Gastroesophageal sphincter (tissue), 4 donors: ENCODE measurements at regions not wholly inside any gene's neighbourhood (a gene's known extent, or its start where the extent isn't known, plus 50 kb on each side); places are given as distances from the start of the nearest gene placed in this dataset.

Experiments used
- ATAC-seq: fragments of 150-250 bp; one replicate; pipeline ENCODE4 v1.9.1; 2016; ENCODE audit warnings: mild to moderate bottlenecking, moderate library complexity
- H3K27ac ChIP-seq, 4 donors: fragments of 200-600 bp; sonication (generic) in 3 of 4; 1 replicate in 3 of 4; 2 replicates in 1 of 4; pipeline ENCODE4 v1.5.1; 2016 to 2019
- H3K27me3 ChIP-seq: fragments of 200-600 bp; sonication (generic); one replicate; pipeline ENCODE4 v1.5.1; 2019
- H3K36me3 ChIP-seq, 2 donors: fragments of 200-600 bp; sonication (generic); one replicate each; pipeline ENCODE4 v1.5.1; 2019; ENCODE audit warnings: control low read depth in 1 of 2
- H3K4me1 ChIP-seq, 3 donors: fragments of 200-600 bp; sonication (generic); 1 replicate in 2 of 3; 2 replicates in 1 of 3; pipeline ENCODE4 v1.5.1; 2016 to 2019; ENCODE audit warnings: control low read depth in 2 of 3
- H3K4me3 ChIP-seq, 2 donors: fragments of 200-600 bp; sonication (generic); one replicate each; pipeline ENCODE4 v1.5.1; 2019; ENCODE audit warnings: mild to moderate bottlenecking in 1 of 2, moderate library complexity in 1 of 2
- H3K9me3 ChIP-seq, 3 donors: fragments of 200-600 bp; sonication (generic); one replicate each; pipeline ENCODE4 v1.5.1; 2017 to 2019; ENCODE audit warnings: control low read depth in 2 of 3
- EP300 ChIP-seq: sonication (generic); formaldehyde crosslinking; IDR thresholded peaks from one replicate; pipeline ENCODE4 v1.6.1; 2017; ENCODE audit warnings: antibody characterized with exemption, mild to moderate bottlenecking
- POLR2A ChIP-seq, 2 donors: fragments of 450-650 bp; IDR thresholded peaks; one replicate each; pipeline ENCODE4 v1.6.1; 2017; ENCODE audit warnings: antibody characterized with exemption in 2 of 2, mild to moderate bottlenecking in 2 of 2, moderate library complexity in 1 of 2
- POLR2AphosphoS5 ChIP-seq: sonication (generic); formaldehyde crosslinking; IDR thresholded peaks from one replicate; pipeline ENCODE4 v1.6.1; 2017; ENCODE audit warnings: antibody characterized with exemption
- WGBS, 2 donors: methylation state at CpG; one replicate each; pipeline ENCODE4 v1.1.5; 2018; ENCODE audit warnings: low coverage in 1 of 2; 5-methylcytosine and 5-hydroxymethylcytosine counted together
- TF ChIP-seq, protein P1 (sequence below), 4 experiments: fragments of 200-600 bp in 2 of 4; fragments of 450-650 bp in 2 of 4; sonication (generic) in 1 of 4; IDR thresholded peaks; one replicate each; pipeline ENCODE4 v1.5.1; 2017 to 2019; ENCODE audit warnings: antibody characterized with exemption in 4 of 4, mild to moderate bottlenecking in 2 of 4, moderate library complexity in 2 of 4

DNA sequence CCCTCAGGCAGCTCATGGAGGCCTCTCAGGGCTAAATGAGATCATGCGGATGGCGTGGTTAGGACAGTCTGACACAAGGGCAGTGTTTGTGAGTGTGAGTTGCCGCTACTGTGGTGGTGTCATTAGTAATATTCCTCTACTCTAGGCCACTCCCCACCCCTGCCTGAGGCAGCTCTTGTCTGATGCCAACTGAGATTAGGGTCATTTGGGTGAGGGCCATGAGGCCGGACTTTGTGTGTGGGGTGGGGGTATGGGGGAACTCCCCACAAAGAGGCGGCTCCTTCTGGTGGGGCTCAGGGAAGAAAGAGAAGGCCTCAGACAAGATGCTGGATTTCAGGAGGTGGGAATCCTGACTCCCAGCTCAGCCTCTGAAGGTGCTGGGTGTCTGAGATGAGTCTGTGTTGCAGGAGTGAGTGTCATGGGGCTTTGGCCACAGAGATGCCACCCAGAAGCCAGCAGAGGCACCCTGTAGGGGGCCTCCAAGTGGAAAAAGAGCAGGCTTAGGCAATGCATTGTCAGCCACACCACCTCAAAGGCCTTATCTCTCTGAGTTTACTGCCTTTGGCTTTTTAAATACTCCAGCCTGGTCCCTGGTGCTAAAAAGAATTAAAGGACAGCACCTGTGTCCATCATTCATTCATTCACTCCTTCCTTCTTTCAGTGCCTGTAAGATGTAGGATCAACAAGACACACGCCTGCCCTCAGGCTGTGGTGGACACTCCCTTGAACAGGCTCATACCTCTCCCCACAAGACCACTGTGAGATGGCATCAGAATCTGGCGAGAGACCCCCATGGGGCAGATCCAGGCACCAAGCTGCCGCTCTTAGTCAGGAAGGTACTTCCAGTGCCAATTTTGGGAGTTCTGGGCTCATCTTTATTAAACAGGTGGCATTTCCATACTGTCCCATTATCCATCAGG lies 175.2 kb downstream of the MRPL14 start:
- H3K27ac ChIP-seq, result no peak overlapping the region
- H3K4me1 ChIP-seq, result no peaks in the 10 kb centered on the region
- H3K4me3 ChIP-seq, result no peak overlapping the region
- 75 to 100% methylated on average over 1 to 2 of the region's 8 CpGs for whole genome bisulfite sequencing, 2 donors
- H3K9me3 ChIP-seq, result no peaks in the 10 kb centered on the region
- H3K36me3 ChIP-seq, result no peaks in the 10 kb centered on the region
- ATAC-seq, result no peak
- no peaks in the 10 kb centered on the region for H3K27me3 ChIP-seq
- TF ChIP-seq POLR2A (IDR thresholded peaks at IDR 0.05) (no peak), EP300 (no peak), POLR2AphosphoS5 (no peak)
- TF ChIP-seq, protein P1, sequence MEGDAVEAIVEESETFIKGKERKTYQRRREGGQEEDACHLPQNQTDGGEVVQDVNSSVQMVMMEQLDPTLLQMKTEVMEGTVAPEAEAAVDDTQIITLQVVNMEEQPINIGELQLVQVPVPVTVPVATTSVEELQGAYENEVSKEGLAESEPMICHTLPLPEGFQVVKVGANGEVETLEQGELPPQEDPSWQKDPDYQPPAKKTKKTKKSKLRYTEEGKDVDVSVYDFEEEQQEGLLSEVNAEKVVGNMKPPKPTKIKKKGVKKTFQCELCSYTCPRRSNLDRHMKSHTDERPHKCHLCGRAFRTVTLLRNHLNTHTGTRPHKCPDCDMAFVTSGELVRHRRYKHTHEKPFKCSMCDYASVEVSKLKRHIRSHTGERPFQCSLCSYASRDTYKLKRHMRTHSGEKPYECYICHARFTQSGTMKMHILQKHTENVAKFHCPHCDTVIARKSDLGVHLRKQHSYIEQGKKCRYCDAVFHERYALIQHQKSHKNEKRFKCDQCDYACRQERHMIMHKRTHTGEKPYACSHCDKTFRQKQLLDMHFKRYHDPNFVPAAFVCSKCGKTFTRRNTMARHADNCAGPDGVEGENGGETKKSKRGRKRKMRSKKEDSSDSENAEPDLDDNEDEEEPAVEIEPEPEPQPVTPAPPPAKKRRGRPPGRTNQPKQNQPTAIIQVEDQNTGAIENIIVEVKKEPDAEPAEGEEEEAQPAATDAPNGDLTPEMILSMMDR (IDR thresholded peaks at IDR 0.05), result no peak

DNA sequence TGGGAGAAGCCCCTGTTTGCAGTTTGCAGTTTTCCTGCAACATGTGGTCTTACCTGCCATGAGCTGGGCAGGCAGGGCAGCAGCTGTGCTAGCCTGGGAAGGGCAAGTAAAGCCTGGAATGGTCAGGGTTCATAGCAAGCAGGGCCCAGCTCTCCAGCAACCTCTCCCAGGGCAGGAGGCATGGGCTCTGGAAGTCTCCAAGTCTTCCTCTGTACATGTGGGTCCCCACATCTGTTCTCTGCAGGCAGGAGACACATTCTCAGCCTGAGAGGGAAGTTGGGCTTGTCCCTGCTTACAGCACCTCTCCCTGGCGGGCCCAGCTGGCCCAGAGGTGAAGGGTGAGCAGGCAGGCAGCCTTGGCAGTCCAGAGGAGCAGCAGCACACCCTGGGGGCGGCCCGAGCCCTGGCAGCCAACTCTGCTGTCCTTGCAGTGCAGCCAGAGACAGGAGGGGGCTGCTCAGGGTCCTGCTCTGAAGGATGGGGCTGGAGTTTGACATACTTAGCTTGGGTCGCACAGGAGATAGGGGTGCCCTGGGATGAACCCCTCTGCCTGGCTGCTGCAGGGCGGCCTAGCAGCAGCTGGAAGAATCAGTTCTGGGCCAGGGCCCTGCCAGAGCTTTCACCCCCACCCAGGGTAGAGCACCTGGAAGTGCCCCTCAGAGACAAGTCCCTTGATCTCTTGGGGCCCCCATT lies 176.0 kb downstream of the MRPL14 start:
- Histone ChIP-seq H3K4me1 (no peaks in the 10 kb centered on the region), H3K27ac (no peak overlapping the region), H3K9me3 (peaks cover 0 to 5% (median 0%) of the 10 kb centered on the region in 3 donors), H3K27me3 (no peaks in the 10 kb centered on the region), H3K36me3 (no peaks in the 10 kb centered on the region), H3K4me3 (no peak overlapping the region)
- WGBS, 2 donors, result no CpG with 5 or more reads among the region's 5 CpGs
- no peak for ATAC-seq
- TF ChIP-seq, protein P1 (IDR thresholded peaks at IDR 0.05), result peak in 2 of 4 experiments; percentile 8 to 49
- no peak for TF ChIP-seq POLR2A (IDR thresholded peaks at IDR 0.05)
- no peak for TF ChIP-seq POLR2AphosphoS5

DNA sequence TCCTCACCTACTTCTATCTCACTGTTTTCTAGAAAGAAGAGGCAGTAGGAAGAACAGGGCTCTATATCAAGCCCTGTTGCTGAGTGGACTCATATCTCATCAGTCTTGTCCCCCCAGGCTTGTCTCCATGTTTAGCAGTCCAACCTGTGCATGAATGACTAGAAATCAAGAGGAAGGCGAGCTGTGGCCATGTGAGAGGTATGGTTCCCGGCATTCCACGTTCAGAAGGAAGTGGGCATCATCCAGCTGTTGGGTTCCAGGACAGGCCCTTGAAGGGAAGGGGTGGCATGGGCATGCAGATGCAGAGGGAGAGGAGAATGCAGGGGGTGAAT lies 176.6 kb downstream of the MRPL14 start:
- Histone ChIP-seq H3K4me3 (no peak overlapping the region), H3K27me3 (no peaks in the 10 kb centered on the region), H3K9me3 (peaks cover 0 to 11% (median 0%) of the 10 kb centered on the region in 3 donors), H3K27ac (no peak overlapping the region), H3K36me3 (no peaks in the 10 kb centered on the region), H3K4me1 (no peaks in the 10 kb centered on the region)
- 81 to 100% methylated on average over 1 to 3 of the region's 3 CpGs for WGBS, 2 donors
- TF ChIP-seq POLR2A (IDR thresholded peaks at IDR 0.05) (no peak), POLR2AphosphoS5 (no peak), EP300 (no peak)
- TF ChIP-seq, protein P1 (IDR thresholded peaks at IDR 0.05), result no peak
- no peak for ATAC-seq

DNA sequence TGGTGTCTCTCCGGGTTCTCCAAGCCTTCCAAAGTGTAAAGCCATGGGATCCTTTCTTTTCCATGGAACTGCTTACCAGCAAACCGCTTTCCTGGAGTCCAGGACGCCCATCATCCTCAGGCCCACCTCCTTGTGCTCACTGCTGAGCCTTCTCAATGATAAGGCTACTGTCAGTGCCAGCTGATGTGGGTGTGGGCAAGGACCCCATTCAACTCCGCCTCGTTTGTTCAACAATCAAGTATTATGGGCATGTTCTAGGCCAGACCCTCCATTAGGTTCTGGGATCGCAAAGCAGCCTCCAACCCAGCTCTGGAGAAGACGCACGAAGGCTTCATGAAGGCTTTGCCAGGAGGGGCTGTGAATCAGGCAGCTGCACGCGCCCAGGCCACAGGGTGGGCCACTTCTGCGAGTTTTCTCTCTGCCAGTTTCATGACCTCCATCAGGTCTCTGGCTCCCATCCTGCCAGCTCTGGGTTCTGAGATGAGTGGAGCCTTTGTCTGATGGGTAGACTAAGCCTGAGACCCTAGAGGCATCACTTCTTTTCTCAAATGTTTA lies 177.1 kb downstream of the MRPL14 start:
- no peaks in the 10 kb centered on the region for H3K27me3 ChIP-seq
- ATAC-seq, result no peak
- no peaks in the 10 kb centered on the region for H3K36me3 ChIP-seq
- H3K9me3 ChIP-seq, result peaks cover 0 to 16% (median 0%) of the 10 kb centered on the region in 3 donors
- H3K4me1 ChIP-seq, result no peaks in the 10 kb centered on the region
- 62% methylated on average over 3 of the region's 11 CpGs; no CpG with 5 or more reads in 1 of the 2 donors for WGBS, 2 donors
- no peak overlapping the region for H3K4me3 ChIP-seq
- TF ChIP-seq EP300 (no peak), POLR2AphosphoS5 (no peak), POLR2A (IDR thresholded peaks at IDR 0.05) (no peak)
- TF ChIP-seq, protein P1 (IDR thresholded peaks at IDR 0.05), result no peak
- H3K27ac ChIP-seq, result no peak overlapping the region
